ENCODE measurements at regions not wholly inside any gene's neighbourhood (a gene's known extent, or its start where the extent isn't known, plus 50 kb on each side); places are given as distances from the start of the nearest gene placed in this dataset.
A peak's percentile ranks its signal among the peaks of the same experiment; 100 is the strongest.

DNA sequence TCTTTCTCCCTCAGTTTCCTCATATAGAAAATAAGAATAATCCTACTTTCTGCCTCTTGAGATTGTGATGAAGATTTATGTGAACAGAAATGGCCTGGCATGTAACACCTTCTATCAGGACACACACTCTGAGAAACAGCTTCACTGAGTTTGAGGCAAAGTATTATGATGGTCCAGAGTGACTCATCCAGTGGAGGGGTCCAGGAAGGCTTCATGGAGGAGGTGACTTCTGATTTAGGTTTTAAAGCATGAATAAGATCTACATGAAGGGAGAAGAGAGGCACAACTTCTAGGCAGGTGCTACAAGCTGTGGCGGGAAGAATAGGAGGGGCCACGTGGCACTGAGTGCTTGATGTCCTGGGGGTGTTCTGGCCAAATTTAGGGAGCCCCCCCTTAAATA lies 124.4 kb upstream of the SDK2 start:
- Mint-ChIP-seq H3K9me3 (ENCODE audit: unreplicated experiment) (no peaks in the 10 kb centered on the region), H3K36me3 (ENCODE audit: insufficient read depth, unreplicated experiment) (no peaks in the 10 kb centered on the region), H3K27ac (ENCODE audit: low read depth, unreplicated experiment) (no peak overlapping the region), H3K27me3 (ENCODE audit: insufficient read depth, unreplicated experiment) (peaks cover 78% of the 10 kb centered on the region), H3K4me3 (ENCODE audit: unreplicated experiment) (no peak overlapping the region), H3K4me1 (ENCODE audit: insufficient read depth, unreplicated experiment) (peaks cover 15% of the 10 kb centered on the region)
- POLR2A ChIA-PET: no interaction called here
- DNase-seq (ENCODE audit: unreplicated experiment): no peak
- TF ChIP-seq, protein P1, sequence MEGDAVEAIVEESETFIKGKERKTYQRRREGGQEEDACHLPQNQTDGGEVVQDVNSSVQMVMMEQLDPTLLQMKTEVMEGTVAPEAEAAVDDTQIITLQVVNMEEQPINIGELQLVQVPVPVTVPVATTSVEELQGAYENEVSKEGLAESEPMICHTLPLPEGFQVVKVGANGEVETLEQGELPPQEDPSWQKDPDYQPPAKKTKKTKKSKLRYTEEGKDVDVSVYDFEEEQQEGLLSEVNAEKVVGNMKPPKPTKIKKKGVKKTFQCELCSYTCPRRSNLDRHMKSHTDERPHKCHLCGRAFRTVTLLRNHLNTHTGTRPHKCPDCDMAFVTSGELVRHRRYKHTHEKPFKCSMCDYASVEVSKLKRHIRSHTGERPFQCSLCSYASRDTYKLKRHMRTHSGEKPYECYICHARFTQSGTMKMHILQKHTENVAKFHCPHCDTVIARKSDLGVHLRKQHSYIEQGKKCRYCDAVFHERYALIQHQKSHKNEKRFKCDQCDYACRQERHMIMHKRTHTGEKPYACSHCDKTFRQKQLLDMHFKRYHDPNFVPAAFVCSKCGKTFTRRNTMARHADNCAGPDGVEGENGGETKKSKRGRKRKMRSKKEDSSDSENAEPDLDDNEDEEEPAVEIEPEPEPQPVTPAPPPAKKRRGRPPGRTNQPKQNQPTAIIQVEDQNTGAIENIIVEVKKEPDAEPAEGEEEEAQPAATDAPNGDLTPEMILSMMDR (IDR thresholded peaks at IDR 0.05; ENCODE audit: unreplicated experiment): no peak
- intact Hi-C loops (cut with micrococcal nuclease): no loop called here
- CTCF ChIA-PET: interaction anchor here (0.6 kb wide), 1 partner anchor 1245 kb away, joined by 3 read pairs; no protein-coding TSS in a partner anchor
- no TSS peak for BruUV-seq (replicated peaks)

- ChIA-PET POLR2A (no interaction called here), CTCF (no interaction called here)
Measured at GRCh38 chr17:73769479-73769878, 125.2 kb upstream of the SDK2 start.

DNA sequence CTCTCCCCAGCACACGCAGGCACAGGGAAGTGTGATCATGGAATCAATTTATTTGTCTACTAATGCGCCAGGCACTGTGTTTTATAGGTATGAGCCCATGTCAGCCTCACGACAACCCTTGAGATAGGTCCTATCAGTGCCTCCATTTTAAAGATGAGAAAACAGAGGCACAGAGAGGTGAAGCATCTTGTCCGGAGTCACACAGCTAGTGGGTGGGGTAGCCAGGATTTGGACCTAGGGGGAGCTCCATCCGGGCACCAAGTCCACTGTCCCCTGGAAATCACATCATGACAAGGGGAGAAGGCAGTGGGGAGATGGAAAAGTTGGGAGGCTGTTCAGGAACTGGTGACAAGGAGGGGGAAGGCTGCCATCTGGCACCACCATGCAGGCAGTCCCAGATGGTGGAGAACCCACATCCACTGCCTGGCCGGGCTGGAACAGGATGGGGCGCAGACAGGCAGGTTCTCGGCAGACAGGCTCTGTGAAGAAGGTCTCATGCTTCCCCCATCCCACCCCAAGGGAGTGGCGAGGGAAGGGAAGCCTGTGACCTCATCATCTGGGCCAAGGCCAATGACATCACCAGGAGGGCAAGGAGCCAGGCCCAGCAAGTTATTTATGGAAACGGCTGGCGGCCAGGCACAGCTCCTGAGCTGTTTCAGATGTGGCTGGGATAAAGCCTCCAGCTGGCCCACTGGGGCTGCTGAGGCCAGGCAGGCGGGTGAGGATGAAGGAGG lies 126.0 kb upstream of the SDK2 start:
- Mint-ChIP-seq H3K4me1 (ENCODE audit: insufficient read depth, unreplicated experiment) (peaks cover 15% of the 10 kb centered on the region), H3K36me3 (ENCODE audit: insufficient read depth, unreplicated experiment) (no peaks in the 10 kb centered on the region), H3K27ac (ENCODE audit: low read depth, unreplicated experiment) (no peak overlapping the region), H3K9me3 (ENCODE audit: unreplicated experiment) (no peaks in the 10 kb centered on the region), H3K27me3 (ENCODE audit: insufficient read depth, unreplicated experiment) (peaks cover 91% of the 10 kb centered on the region), H3K4me3 (ENCODE audit: unreplicated experiment) (no peak overlapping the region)
- TF ChIP-seq, protein P1 (IDR thresholded peaks at IDR 0.05; ENCODE audit: unreplicated experiment): no peak
- POLR2A ChIA-PET: no interaction called here
- peak; percentile 77 for DNase-seq (ENCODE audit: unreplicated experiment)
- CTCF ChIA-PET: interaction anchor here (1.0 kb wide), 1 partner anchor 15 kb away, joined by 3 read pairs; no protein-coding TSS in a partner anchor
- intact Hi-C loops (cut with micrococcal nuclease): no loop called here
- no TSS peak for BruUV-seq (replicated peaks)

More at GRCh38 chr17:73769479-73769878, 125.2 kb upstream of the SDK2 start:
- BruUV-seq (replicated peaks): no TSS peak
- Mint-ChIP-seq H3K4me3 (ENCODE audit: unreplicated experiment) (no peak overlapping the region), H3K9me3 (ENCODE audit: unreplicated experiment) (no peaks in the 10 kb centered on the region), H3K36me3 (ENCODE audit: insufficient read depth, unreplicated experiment) (no peaks in the 10 kb centered on the region), H3K27ac (ENCODE audit: low read depth, unreplicated experiment) (no peak overlapping the region), H3K4me1 (ENCODE audit: insufficient read depth, unreplicated experiment) (peaks cover 15% of the 10 kb centered on the region), H3K27me3 (ENCODE audit: insufficient read depth, unreplicated experiment) (peaks cover 85% of the 10 kb centered on the region)
- TF ChIP-seq, protein P1 (IDR thresholded peaks at IDR 0.05; ENCODE audit: unreplicated experiment): no peak
- intact Hi-C loops (cut with micrococcal nuclease): no loop called here
- no peak for DNase-seq (ENCODE audit: unreplicated experiment)

DNA sequence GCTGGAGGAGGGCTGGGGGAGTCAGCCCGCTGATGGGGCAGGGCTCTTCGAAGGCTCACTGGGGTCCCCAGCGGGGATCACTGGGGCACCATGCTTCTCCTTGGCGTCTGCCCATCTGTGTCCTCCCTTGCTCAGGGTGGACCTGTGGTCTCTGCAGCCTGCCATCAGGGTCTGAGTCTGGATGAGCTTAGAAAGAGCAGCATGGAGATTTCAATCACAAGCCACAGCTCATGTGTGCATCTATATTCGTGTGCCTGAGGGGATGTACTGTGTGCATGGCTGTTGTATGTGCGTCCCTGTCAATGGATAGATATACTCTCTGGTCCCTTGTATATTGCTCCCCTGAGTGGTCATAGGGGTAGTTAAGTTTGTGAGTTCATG lies 126.6 kb upstream of the SDK2 start:
- no peak overlapping the region for H3K27ac Mint-ChIP-seq (ENCODE audit: low read depth, unreplicated experiment)
- H3K9me3 Mint-ChIP-seq (ENCODE audit: unreplicated experiment): no peaks in the 10 kb centered on the region
- DNase-seq (ENCODE audit: unreplicated experiment): no peak
- intact Hi-C loops (cut with micrococcal nuclease): no loop called here
- H3K27me3 Mint-ChIP-seq (ENCODE audit: insufficient read depth, unreplicated experiment): peaks cover 91% of the 10 kb centered on the region
- POLR2A ChIA-PET: no interaction called here
- no peak overlapping the region for H3K4me3 Mint-ChIP-seq (ENCODE audit: unreplicated experiment)
- no TSS peak for BruUV-seq (replicated peaks)
- H3K4me1 Mint-ChIP-seq (ENCODE audit: insufficient read depth, unreplicated experiment): peaks cover 15% of the 10 kb centered on the region
- TF ChIP-seq, protein P1 (IDR thresholded peaks at IDR 0.05; ENCODE audit: unreplicated experiment): no peak
- H3K36me3 Mint-ChIP-seq (ENCODE audit: insufficient read depth, unreplicated experiment): no peaks in the 10 kb centered on the region
- CTCF ChIA-PET: interaction anchor here (0.6 to 1.0 kb wide), 2 partner anchors 15 to 26 kb away, joined by 3 to 4 read pairs; no protein-coding TSS in a partner anchor
